IPS DF 4.7 (cell line): ENCODE measurements at regions not wholly inside any gene's neighbourhood (a gene's known extent, or its start where the extent isn't known, plus 50 kb on each side); places are given as distances from the start of the nearest gene placed in this dataset.
"Not testable (repeated sequence)": the region's sequence is repeated elsewhere in the genome, so short reads cannot be mapped to it uniquely, and the experiment has no call there.

Source experiments
- DNase-seq: peaks from one replicate; pipeline ENCODE4 v3.0.0-alpha.2; 2013; ENCODE audit warnings: low spot score; ENCODE audit errors: extremely low read depth

GRCh38 chr5:85533341-85534047, 1084.2 kb upstream of the COX7C start:
- DNase-seq: no peak

- no peak for DNase-seq
These were observed 1079.4 kb upstream of the COX7C start for GRCh38 chr5:85538362-85538761.

- DNase-seq: no peak
These were observed 1072.6 kb upstream of the COX7C start for GRCh38 chr5:85545129-85545528.

GRCh38 chr5:85549229-85549628, 1068.5 kb upstream of the COX7C start:
- no peak for DNase-seq

GRCh38 chr5:85549836-85550599, 1067.7 kb upstream of the COX7C start:
- DNase-seq: no peak

- no peak for DNase-seq
These were observed 1061.3 kb upstream of the COX7C start for GRCh38 chr5:85556464-85556863.

- DNase-seq: no peak
These were observed 1041.1 kb upstream of the COX7C start for GRCh38 chr5:85576666-85577065.

- DNase-seq: not testable (repeated sequence)
These were observed 1029.9 kb upstream of the COX7C start for GRCh38 chr5:85587806-85588205.

GRCh38 chr5:85588268-85588667, 1029.5 kb upstream of the COX7C start:
- DNase-seq: not testable (repeated sequence)

GRCh38 chr5:85590764-85591163, 1027.0 kb upstream of the COX7C start:
- no peak for DNase-seq

- DNase-seq: no peak
These were observed 1026.4 kb upstream of the COX7C start for GRCh38 chr5:85591311-85591710.

GRCh38 chr5:85602843-85603242, 1014.9 kb upstream of the COX7C start:
- DNase-seq: no peak

- no peak for DNase-seq
These were observed 1013.4 kb upstream of the COX7C start for GRCh38 chr5:85604378-85604777.

GRCh38 chr5:85604786-85605185, 1013.0 kb upstream of the COX7C start:
- DNase-seq: no peak

- no peak for DNase-seq
These were observed 1012.4 kb upstream of the COX7C start for GRCh38 chr5:85605381-85605780.

GRCh38 chr5:85614489-85614888, 1003.3 kb upstream of the COX7C start:
- no peak for DNase-seq

GRCh38 chr5:85621668-85622067, 996.1 kb upstream of the COX7C start:
- DNase-seq: no peak

GRCh38 chr5:85628153-85628552, 989.6 kb upstream of the COX7C start:
- DNase-seq: no peak

GRCh38 chr5:85638495-85639125, 979.1 kb upstream of the COX7C start:
- DNase-seq: not testable (repeated sequence)

GRCh38 chr5:85646036-85646435, 971.7 kb upstream of the COX7C start:
- DNase-seq: no peak

- DNase-seq: no peak
These were observed 971.1 kb upstream of the COX7C start for GRCh38 chr5:85646641-85647040.

- DNase-seq: no peak
These were observed 970.2 kb upstream of the COX7C start for GRCh38 chr5:85647349-85648127.
